ENCODE measurements at regions not wholly inside any gene's neighbourhood (a gene's known extent, or its start where the extent isn't known, plus 50 kb on each side); places are given as distances from the start of the nearest gene placed in this dataset.

DNA sequence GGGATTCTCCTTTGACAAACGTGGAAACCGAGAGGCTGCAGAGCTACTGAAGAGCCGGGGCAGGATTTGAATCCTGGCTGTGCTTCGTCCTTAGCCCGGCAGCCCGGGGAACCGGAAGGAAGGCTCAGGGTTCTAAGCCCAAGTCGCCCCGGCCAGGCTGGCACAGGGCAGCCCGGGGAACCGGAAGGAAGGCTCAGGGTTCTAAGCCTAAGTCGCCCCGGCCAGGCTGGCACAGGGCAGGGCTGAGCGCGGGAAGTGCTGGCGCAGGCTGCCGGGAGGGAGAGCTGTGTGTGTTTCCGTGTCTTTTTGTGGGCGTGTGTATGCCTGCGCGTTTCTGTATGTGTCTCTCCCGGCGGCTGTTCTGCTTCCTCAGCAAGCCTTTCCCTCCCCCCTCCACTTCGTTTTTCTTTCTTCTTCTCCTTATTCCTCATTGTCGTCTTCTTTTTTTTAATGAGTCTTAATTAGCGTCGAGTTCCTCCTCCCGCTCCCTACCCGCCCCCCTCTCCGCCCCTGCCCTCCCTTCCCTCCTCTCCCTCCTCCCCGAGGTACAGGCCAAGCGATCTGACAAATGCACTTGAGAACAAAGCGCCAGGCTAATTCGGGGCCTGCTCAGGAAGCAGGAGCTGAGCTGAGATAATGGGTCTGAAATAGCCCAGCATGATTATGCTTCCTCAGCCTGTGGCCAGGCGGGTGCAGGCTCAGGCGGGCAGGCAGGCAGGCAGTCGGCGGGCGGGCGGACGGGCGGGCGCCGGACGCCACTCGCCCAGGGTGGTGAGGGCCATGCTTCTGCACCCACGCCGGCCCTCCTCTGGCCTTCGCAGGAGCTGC is 65.9 kb downstream of the EFNB1 start:
- no peak for DNase-seq (ENCODE audit: low read depth)

DNA sequence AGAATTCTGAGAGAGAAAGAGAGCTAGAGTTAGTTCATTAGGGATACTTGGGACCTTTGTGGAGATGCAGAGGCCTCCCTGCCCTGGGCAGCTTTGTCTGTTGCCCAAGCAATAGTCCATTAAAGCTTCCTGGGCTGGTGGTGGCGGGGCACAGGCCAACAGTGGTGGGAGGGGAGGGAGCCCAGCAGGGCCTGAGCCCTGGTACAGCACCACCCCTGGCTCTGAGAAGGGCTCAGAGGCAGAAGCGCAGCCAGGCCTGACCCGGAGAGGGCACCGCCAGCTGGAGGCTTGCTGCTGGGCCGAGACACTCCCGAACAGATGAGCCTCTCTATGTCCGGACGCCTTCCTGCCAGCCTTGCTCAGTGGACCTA is 65.3 kb downstream of the EFNB1 start:
- no peak for DNase-seq (ENCODE audit: low read depth)

DNA sequence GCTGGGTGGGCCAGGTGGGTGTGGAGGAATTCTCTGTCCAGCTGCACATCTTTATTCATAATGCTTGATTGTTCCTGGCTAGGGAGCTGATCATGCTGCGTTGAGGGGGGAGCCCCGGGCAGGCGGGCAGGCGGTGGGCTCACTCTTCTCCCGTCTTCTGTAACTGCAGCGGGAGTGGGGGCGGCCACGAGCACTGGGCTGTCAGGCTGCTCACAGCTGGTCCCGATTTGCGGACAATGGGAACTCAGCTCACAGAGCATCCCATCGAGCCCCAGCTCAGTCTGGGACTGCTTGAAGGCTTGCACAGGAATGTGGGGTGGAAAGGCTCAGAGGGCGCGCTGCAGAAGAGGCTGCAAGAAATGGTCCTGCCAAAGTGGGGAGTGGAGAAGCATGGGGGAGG is 63.8 kb downstream of the EFNB1 start:
- DNase-seq (ENCODE audit: low read depth) = no peak

DNA sequence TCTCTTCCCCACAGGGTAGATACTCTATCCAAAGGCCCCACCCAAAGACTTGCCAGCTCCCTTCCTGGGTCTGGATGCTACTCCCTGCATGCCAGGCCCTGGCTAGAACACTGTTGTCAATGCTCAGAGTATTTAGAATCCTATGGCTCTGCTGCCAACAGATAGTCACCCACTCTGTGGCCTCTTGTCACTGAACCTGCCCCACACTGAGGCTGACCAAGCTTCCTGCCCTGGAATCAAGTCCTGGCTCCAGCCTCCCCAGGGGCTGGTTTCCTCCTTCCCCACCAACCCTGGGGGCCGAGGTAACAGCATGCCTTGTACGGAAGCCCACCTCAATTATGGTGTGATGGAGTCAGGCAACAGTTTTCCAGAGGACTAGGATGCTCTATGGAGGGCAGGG is 63.3 kb downstream of the EFNB1 start:
- no peak for DNase-seq (ENCODE audit: low read depth)
